Left kidney (tissue), 1 donor: ENCODE measurements at regions not wholly inside any gene's neighbourhood (a gene's known extent, or its start where the extent isn't known, plus 50 kb on each side); places are given as distances from the start of the nearest gene placed in this dataset.

ENCODE experiments used
- DNase-seq: peaks from one replicate; pipeline ENCODE4 v3.0.0-alpha.2; 2013

- no peak for DNase-seq
These were observed 62.9 kb upstream of the OXGR1 start for GRCh38 chr13:97057176-97057575.

DNA sequence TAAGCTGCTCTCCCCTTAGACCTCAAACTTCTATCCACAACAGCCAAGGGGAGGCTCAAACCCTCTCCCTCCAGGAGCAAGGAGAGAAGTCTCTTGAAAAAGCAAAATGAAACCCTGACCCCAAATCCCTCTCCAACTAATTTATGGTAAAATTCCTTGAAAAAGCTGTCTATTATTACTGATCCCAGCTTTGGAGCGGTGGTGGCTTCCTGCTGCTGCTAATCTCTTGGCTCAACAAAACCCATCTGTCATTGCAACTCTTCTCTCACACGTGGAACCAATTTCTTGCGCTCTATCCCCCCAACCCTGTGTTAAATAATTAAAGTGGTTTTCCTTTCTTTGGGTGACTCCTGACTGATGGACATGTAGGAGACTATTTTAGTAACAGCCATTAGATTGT, 64.1 kb upstream of the OXGR1 start:
- DNase-seq = no peak

DNA sequence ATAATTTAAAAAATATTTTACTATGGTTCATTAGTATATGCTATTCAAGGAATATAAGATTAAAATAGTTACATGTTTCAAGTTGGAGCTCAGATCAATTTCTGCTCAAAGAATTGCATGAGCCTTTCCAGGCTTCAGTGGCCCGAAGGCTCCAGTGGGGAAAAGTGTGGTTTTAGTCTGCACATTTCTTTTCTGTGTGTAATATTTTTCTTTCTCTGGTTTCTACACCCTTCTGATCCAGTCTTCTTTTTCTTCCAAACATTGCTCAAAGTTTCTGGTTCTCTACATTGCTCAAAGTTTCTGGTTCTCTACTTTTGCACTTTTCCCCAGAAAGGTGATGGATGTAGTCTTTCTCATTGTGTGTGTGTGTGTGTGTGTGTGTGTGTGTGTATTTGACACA, 64.7 kb upstream of the OXGR1 start:
- DNase-seq = no peak

DNA sequence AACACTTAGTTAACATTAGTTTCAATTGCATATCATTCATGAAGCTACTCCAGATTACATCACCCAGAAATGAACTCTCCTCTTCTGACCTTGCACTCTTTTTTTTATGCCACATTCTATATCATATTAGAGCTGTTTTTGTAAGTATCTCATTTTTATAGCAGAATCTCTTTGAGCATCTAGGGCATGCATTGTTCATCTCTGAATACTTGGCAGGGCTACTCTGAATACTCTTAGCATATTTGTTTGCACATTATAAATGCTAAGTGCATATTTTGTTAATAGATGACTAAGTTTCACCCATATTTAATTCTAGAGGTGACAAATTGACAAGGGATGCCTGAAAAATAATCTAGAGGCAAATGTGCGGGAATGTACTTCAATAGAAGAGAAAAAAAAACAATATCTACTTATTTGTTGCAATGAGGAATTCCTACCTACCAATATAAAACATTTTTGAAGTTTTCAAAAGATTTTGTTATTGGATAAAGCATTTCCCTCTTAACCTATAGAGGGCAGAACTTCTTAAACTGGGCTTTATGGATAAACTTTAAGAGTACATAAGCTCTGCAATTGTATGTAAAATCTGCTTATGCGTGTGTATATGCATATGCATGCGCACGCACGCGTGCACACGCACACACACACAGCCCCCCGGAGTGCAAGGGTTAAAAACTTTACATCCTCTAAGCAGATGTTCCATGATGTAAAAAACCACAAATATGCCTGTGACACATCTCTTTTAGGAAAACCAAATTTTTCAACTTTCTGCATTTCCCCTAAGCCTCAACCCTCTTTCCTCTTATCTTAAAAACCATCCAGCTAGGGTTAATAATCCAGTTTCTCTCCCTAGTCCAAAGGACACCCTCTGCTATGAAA, 73.0 kb upstream of the OXGR1 start:
- no peak for DNase-seq

DNA sequence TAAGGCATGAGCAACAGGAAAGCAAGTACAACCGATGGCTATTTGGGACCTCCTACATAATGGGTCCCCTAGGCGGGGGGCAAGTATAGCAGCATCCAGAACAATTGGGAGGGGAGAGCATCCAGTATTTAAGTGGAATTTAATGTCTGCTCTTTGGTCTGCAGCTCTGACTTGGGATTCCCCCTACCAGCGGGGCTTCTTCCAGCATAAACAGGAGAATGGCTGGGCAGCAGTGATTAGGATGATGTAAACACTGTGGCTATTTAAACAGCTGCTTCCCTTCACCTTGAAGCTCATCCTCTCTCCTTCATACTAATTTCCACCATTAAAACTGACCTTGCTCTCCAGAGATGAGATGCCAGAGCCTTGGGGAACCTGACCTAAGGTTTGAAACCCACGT, 73.9 kb upstream of the OXGR1 start:
- DNase-seq = no peak

DNA sequence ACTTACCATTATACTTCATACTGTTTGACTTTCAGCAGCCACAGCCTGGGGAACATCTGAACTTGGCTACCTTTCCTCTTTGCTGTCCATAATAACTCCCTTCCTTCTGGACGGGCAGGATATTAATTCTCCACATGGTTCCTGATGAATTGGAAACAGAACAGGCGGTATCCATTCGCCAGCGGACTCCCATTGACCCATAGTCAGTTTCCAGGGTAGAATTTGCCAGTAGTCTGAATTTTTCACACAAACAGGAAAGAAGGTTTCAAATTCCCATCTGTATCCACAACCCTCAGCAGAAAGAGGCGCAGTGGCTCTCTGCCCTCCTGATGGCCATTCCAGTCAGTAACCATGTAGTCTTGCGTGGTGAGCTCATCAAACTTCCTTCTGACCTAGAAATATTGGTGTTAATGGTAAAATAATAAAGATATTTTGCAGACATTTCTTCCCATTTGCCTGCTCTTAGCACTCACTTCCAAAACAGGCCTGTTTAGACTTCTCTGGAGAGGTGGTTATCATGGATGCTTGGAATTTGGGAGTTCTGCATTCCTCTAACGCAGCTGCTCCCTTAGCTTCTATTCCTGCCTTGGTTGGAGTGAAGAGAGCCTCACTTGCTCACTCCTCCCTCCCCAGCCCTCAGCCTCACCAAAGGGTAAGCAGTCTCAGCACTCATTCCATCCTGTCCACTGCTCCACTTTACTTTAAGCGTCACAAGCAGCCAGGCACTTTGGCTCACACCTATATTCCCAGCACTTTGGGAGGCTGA, 75.0 kb upstream of the OXGR1 start:
- no peak for DNase-seq

- no peak for DNase-seq
These were observed 78.0 kb upstream of the OXGR1 start for GRCh38 chr13:97072297-97072696.

DNA sequence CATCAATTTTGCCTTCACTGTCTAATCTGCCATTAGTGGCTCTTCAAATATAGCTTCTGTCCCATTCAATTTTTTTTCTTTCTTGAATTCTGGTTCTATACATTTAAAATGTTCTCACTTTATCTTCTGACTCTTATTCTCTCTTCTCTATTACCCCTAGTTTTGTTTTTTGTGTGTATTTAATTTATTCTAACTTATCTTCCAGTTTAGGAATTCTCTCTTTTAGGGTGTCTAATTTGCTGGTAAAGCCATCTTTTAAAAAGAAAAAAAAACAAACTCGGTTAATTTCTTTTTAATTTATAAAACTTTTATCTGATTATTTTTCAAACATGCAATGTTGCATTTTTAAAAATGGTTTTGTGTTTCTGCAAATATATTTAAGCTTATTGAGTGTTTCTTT, 80.3 kb upstream of the OXGR1 start:
- no peak for DNase-seq

GRCh38 chr13:97076898-97077297, 82.6 kb upstream of the OXGR1 start:
- no peak for DNase-seq

DNA sequence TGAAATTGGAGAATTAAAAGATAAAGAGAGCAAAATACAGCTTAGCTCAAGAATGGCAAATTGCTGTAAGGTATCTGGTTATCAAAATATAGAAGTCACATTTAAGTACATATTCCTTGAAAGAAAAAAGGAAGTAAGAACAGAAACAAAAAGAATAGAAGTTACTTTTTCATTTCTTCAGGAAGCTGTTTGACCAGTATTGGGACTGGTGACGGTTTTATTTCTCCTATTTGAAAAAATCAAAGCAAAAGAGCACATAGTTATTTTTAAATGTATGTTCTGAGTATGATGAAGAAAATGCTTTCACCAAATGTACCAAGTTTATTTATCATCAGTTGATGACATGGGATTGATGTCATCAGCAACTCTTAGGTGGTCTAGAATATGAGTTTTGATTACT, 83.1 kb upstream of the OXGR1 start:
- no peak for DNase-seq

DNA sequence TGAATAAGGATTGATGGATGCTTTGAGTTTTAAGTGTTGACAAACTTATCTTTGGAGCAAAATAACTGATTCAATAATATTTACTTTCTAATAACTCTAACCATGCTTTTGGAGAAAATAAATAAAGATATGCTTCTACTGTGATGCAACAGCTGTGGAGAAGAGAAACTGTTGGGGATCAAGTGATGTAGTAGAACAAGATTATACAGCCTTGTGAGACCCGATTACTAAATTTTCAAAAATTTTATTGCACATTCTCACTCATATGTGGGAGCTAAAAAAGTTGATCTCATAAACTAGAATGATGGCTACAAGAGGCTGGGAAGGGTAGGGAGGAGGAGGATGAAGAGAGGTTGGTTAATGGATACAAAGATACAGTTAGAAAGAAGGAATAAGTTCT, 85.5 kb upstream of the OXGR1 start:
- DNase-seq = no peak

GRCh38 chr13:97082461-97083207, 88.4 kb upstream of the OXGR1 start:
- no peak for DNase-seq

GRCh38 chr13:97091196-97091595, 96.9 kb upstream of the OXGR1 start:
- DNase-seq = no peak

DNA sequence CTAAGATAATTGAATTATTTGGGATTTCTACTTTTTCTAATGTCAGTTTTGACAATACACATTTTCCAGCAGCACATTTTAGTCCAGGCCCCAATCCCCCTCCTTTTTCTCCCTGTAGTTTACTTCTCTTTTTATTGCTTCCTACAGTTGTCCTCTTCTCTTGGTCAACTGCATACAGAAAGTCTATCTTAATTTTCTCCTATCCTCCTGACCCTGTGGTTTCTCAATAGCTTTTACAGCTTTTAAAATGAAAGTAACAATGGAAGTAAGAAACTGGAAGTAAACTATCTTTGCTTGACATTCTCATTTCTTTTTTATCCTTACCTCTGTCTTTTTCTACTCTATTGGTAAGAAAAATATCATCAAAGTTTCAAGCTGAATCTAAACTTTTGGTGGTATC, 106.5 kb upstream of the OXGR1 start:
- DNase-seq = no peak

GRCh38 chr13:97101912-97102708, 107.8 kb upstream of the OXGR1 start:
- no peak for DNase-seq

DNA sequence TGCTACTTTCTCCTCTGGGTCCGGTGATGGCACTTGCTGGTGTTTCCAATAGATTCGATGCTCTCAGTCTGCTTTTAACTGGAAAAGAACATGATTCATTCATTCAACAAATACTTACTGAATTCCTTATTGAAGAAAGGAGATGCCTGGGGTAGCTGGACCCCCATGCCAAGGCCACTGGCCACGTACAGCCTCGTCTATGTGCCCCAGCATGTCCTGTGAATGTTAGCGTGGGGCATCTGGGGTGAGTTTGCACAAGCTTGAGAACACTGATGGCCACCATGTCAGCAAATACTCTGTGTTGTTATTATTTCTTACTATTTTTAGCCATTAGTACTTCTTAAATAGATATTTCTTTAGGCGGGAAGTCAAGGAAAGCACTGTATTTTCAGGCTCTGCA, 112.0 kb upstream of the OXGR1 start:
- DNase-seq = no peak

DNA sequence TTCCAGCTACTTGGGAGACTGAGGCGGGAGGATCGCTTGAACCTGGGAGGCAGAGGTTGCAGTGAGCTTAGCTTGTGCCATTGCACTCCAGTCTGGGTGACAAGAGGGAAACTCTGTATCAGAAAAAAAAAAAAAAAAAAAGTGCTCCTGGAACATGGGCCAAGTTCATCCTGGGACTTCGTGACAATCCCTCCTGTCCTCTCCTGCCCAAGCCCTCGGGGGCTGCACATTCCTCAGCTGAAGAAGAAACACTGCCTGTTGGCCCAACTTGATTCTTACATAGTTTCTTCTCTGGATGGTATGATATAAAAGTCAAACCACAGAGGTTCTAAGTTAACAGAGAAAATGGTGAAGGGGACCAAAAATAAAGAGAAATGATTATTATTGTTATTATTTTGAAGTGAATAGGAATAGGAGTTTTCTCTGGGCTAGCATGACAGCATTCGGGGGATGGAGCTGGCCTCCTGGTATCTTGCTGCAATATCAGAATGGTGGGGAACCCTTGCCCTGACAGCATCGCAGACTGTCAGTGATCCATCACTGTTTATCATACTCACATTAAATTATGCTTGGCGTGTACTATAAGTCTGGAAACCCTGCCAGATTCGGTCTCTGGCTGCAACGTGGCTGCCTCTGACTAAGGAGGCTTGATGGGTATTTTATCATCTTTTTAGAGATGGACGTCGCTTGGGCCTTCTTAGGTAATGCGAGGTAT, 113.7 kb upstream of the OXGR1 start:
- DNase-seq = no peak

DNA sequence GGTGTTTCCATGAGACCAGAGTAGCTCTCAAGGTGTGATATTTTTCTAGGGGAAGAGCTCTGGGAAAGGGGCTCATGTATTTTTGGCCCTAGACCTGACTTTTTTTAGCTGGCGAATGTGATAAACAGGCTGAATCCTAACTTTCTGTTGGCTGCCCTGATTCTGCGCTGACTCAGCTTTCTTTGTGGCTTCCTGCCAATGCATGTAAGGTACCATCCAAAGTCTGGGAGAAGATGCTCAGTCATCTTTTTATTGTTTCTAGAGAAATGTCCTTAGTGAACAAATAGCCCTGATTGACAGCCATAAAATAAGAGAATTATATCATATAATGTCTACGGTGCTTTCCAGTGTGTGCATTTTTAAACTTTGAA, 113.6 kb upstream of the MBNL2 start:
- no peak for DNase-seq

- no peak for DNase-seq
These were observed 112.9 kb upstream of the MBNL2 start for GRCh38 chr13:97109256-97109655.

GRCh38 chr13:97109841-97110492, 112.2 kb upstream of the MBNL2 start:
- peak; percentile 70 for DNase-seq

DNA sequence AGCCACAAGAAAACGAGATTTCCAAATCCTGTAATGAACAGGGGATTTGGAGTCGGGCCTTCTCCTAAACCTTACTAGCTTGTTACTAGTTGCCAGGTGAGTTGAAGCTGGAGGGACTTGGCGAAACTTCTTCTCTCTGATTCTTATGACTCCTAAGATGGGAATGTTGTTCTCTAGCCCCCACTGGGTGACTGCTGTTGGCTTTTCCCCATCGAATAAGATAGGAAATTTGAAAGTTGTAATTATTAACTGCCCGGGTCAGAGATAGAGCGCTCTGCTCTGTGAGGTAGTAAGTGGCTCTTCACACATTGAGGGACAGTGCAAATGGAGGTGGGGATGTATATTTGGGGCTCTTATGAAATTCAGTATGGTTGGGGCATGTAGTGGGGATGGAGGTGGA, 111.2 kb upstream of the MBNL2 start:
- DNase-seq = no peak
